HG02973 (cell line): ENCODE measurements at regions not wholly inside any gene's neighbourhood (a gene's known extent, or its start where the extent isn't known, plus 50 kb on each side); places are given as distances from the start of the nearest gene placed in this dataset.

Experiments used
- ATAC-seq: cut with Tn5 transposase; IDR thresholded peaks from one replicate; pipeline ENCODE4 v1.9.1; 2021; ENCODE audit warnings: moderate library complexity; ENCODE audit not compliant: unreplicated experiment

- ATAC-seq: no peak
Measured at GRCh38 chr3:64289622-64290021, 64.4 kb upstream of the PRICKLE2 start.

- ATAC-seq: no peak
Measured at GRCh38 chr3:64278625-64279024, 53.4 kb upstream of the PRICKLE2 start.

GRCh38 chr3:64276131-64276530 is 50.9 kb upstream of the PRICKLE2 start:
- ATAC-seq: no peak
